H1 (cell line): ENCODE measurements at regions not wholly inside any gene's neighbourhood (a gene's known extent, or its start where the extent isn't known, plus 50 kb on each side); places are given as distances from the start of the nearest gene placed in this dataset.

Experiments used
- CTCF ChIA-PET: fragments of 300-600 bp; sonication (Branson Sonifier 250); formaldehyde crosslinking; loops from one replicate; lab custom pipeline; 2021; ENCODE audit not compliant: partially characterized antibody; lab: Charles Lee
- POLR2A ChIA-PET: fragments of 300-600 bp; sonication (Branson Sonifier 250); formaldehyde crosslinking; loops from one replicate; lab custom pipeline; 2021; ENCODE audit warnings: inconsistent platforms; ENCODE audit not compliant: partially characterized antibody; lab: Charles Lee
- DNase-seq, 2 experiments: peaks; one replicate each; pipeline versions ENCODE4 v3.0.0 to v3.0.0-alpha.2; 2010 to 2022; ENCODE audit warnings: low spot score in 2 of 2, low read depth in 1 of 2, mixed read lengths in 1 of 2
- FAIRE-seq: peaks from 2 replicates; lab custom pipeline; 2011; peaks lifted over from hg19 to GRCh38; lab: Jason Lieb, UNC
- H2AFZ ChIP-seq: 2 replicates; pipeline ENCODE4 v1.8.1; 2012; ENCODE audit warnings: low read length, inconsistent platforms
- H2AK5ac ChIP-seq: 2 replicates; pipeline ENCODE4 v1.6.1; 2013; ENCODE audit warnings: low read depth, low read length
- H2BK120ac ChIP-seq: replicated peaks from 2 replicates; pipeline ENCODE3; 2013; ENCODE audit warnings: low read depth, low read length, inconsistent platforms
- H2BK12ac ChIP-seq: 2 replicates; pipeline ENCODE4 v1.6.1; 2013; ENCODE audit warnings: low read depth, low read length
- H2BK15ac ChIP-seq: 2 replicates; pipeline ENCODE4 v1.6.1; 2013; ENCODE audit warnings: low read length
- H2BK20ac ChIP-seq: 2 replicates; pipeline ENCODE4 v1.6.1; 2013; ENCODE audit warnings: low read length
- H2BK5ac ChIP-seq: 2 replicates; pipeline ENCODE4 v1.6.1; 2013; ENCODE audit warnings: low read depth, low read length
- H3K14ac ChIP-seq: 2 replicates; pipeline ENCODE4 v1.6.1; 2013; ENCODE audit warnings: inconsistent platforms; ENCODE audit not compliant: insufficient read length
- H3K18ac ChIP-seq: 2 replicates; pipeline ENCODE4 v1.6.1; 2013; ENCODE audit warnings: low read length; ENCODE audit errors: extremely low read depth
- H3K23ac ChIP-seq: 2 replicates; pipeline ENCODE4 v1.6.1; 2013; ENCODE audit warnings: inconsistent platforms; ENCODE audit not compliant: insufficient read length
- H3K23me2 ChIP-seq: 2 replicates; pipeline ENCODE4 v1.6.1; 2013; ENCODE audit warnings: low read depth, low read length
- H3K27ac ChIP-seq: 2 replicates; pipeline ENCODE4 v1.6.1; 2011; ENCODE audit warnings: low read depth, low read length, inconsistent platforms
- H3K27me3 ChIP-seq, 4 experiments: replicated peaks in 1 of 4; 1 replicate in 1 of 4; 2 replicates in 3 of 4; pipeline versions ENCODE4 v1.6.1 to v1.8.1; 2011 to 2013; ENCODE audit warnings: low read length in 3 of 4, mild to moderate bottlenecking in 3 of 4, inconsistent platforms in 2 of 4, mixed read lengths in 2 of 4, moderate library complexity in 1 of 4; ENCODE audit not compliant: control insufficient read depth in 3 of 4, insufficient read depth in 3 of 4; ENCODE audit errors: extremely low read depth in 1 of 4
- H3K36me3 ChIP-seq, 4 experiments: 2 replicates each; pipeline versions ENCODE4 v1.6.1 to v1.8.1; 2011 to 2013; ENCODE audit warnings: mild to moderate bottlenecking in 4 of 4, low read length in 3 of 4, moderate library complexity in 2 of 4, control low read depth in 1 of 4, inconsistent platforms in 1 of 4; ENCODE audit not compliant: insufficient read depth in 4 of 4, control insufficient read depth in 2 of 4
- H3K4ac ChIP-seq: replicated peaks from 2 replicates; pipeline ENCODE3; 2013; ENCODE audit warnings: low read length, low read depth, mixed read lengths, inconsistent platforms; ENCODE audit not compliant: insufficient read length
- H3K4me1 ChIP-seq, 4 experiments: replicated peaks in 1 of 4; 1 replicate in 1 of 4; 2 replicates in 3 of 4; pipeline versions ENCODE4 v1.6.1 to v1.8.1; 2011 to 2013; ENCODE audit warnings: low read length in 3 of 4, inconsistent platforms in 2 of 4, mixed read lengths in 1 of 4; ENCODE audit not compliant: insufficient read depth in 4 of 4, control insufficient read depth in 3 of 4
- H3K4me2 ChIP-seq, 2 experiments: 2 replicates each; pipeline versions ENCODE4 v1.6.1 to v1.8.1; 2011 to 2013; ENCODE audit warnings: low read depth in 2 of 2, low read length in 2 of 2, control low read depth in 1 of 2, inconsistent platforms in 1 of 2, mild to moderate bottlenecking in 1 of 2; ENCODE audit not compliant: insufficient read depth in 1 of 2
- H3K4me3 ChIP-seq, 4 experiments: fragments of 200-600, 300-600 bp in 1 of 4; sonication (generic), shearing (Covaris generic), sonication (Bioruptor Twin) in 1 of 4; 2 replicates each; pipeline versions ENCODE4 v1.5.1 to v1.8.1; 2011 to 2016; ENCODE audit warnings: low read length in 4 of 4, low read depth in 3 of 4, control low read depth in 2 of 4, inconsistent platforms in 2 of 4, mild to moderate bottlenecking in 2 of 4, mixed read lengths in 1 of 4, moderate library complexity in 1 of 4; ENCODE audit not compliant: insufficient read depth in 2 of 4; ENCODE audit errors: extremely low read depth in 1 of 4
- H3K56ac ChIP-seq: replicated peaks from 2 replicates; pipeline ENCODE3; 2013; ENCODE audit warnings: low read depth, mild to moderate bottlenecking, mixed read lengths, low read length, inconsistent platforms; ENCODE audit not compliant: insufficient read length
- H3K79me1 ChIP-seq: 2 replicates; pipeline ENCODE4 v1.6.1; 2013; ENCODE audit warnings: low read depth, low read length, control low read depth
- H3K79me2 ChIP-seq, 2 experiments: 2 replicates each; pipeline versions ENCODE4 v1.6.1 to v1.8.1; 2012 to 2013; ENCODE audit warnings: low read length in 2 of 2, mild to moderate bottlenecking in 2 of 2, inconsistent platforms in 1 of 2; ENCODE audit not compliant: insufficient read depth in 2 of 2, control insufficient read depth in 1 of 2
- H3K9ac ChIP-seq, 4 experiments: replicated peaks in 1 of 4; 1 replicate in 1 of 4; 2 replicates in 3 of 4; pipeline versions ENCODE4 v1.6.1 to v1.8.1; 2011 to 2013; ENCODE audit warnings: low read depth in 3 of 4, low read length in 3 of 4, control low read depth in 2 of 4, mild to moderate bottlenecking in 2 of 4, moderate library complexity in 2 of 4, inconsistent platforms in 1 of 4; ENCODE audit errors: extremely low read depth in 1 of 4
- H3K9me3 ChIP-seq, 2 experiments: 2 replicates each; pipeline versions ENCODE4 v1.6.1 to v1.8.1; 2012 to 2013; ENCODE audit warnings: mild to moderate bottlenecking in 2 of 2, moderate library complexity in 2 of 2, control low read depth in 1 of 2, inconsistent platforms in 1 of 2, low read depth in 1 of 2, low read length in 1 of 2, mixed read lengths in 1 of 2; ENCODE audit not compliant: insufficient read depth in 2 of 2
- H4K20me1 ChIP-seq, 2 experiments: replicated peaks in 1 of 2; 2 replicates each; pipeline versions ENCODE3 to v1.8.1; 2011 to 2013; ENCODE audit warnings: inconsistent platforms in 2 of 2, low read length in 2 of 2, mild to moderate bottlenecking in 1 of 2; ENCODE audit not compliant: insufficient read depth in 2 of 2, control insufficient read depth in 1 of 2
- H4K5ac ChIP-seq: 2 replicates; pipeline ENCODE4 v1.6.1; 2013; ENCODE audit warnings: low read length, low read depth, mixed read lengths, inconsistent platforms; ENCODE audit not compliant: insufficient read length
- H4K8ac ChIP-seq: 2 replicates; pipeline ENCODE4 v1.8.0; 2013; ENCODE audit warnings: mild to moderate bottlenecking, moderate library complexity, low read length, inconsistent platforms; ENCODE audit not compliant: insufficient read depth; ENCODE audit errors: extremely low read depth
- H4K91ac ChIP-seq: replicated peaks from 2 replicates; pipeline ENCODE3; 2013; ENCODE audit warnings: low read length, mixed read lengths, inconsistent platforms; ENCODE audit not compliant: insufficient read length
- BACH1 ChIP-seq: IDR thresholded peaks from 2 replicates; pipeline ENCODE4 v1.6.1; 2012; ENCODE audit warnings: low read length, improper control_type of control experiment
- BCL11A ChIP-seq, 2 experiments: IDR thresholded peaks; one replicate each; pipeline ENCODE4 v1.6.1; 2011; ENCODE audit warnings: low read depth in 2 of 2, low read length in 2 of 2, mild to moderate bottlenecking in 2 of 2
- CHD1 ChIP-seq: IDR thresholded peaks from 2 replicates; pipeline ENCODE4 v1.6.1; 2012; ENCODE audit warnings: low read depth, low read length, improper control_type of control experiment
- CHD2 ChIP-seq: IDR thresholded peaks from 2 replicates; pipeline ENCODE4 v1.6.1; 2012; ENCODE audit warnings: low read length, improper control_type of control experiment
- CTBP2 ChIP-seq: IDR thresholded peaks from 2 replicates; pipeline ENCODE4 v1.7.0; 2011; ENCODE audit warnings: borderline replicate concordance, mild to moderate bottlenecking, moderate library complexity, mixed read lengths, low read length; ENCODE audit not compliant: insufficient read depth, insufficient read length
- FOSL1 ChIP-seq: IDR thresholded peaks from 2 replicates; pipeline ENCODE4 v1.6.1; 2011; ENCODE audit warnings: mild to moderate bottlenecking, low read depth, low read length, moderate library complexity; ENCODE audit not compliant: insufficient read depth
- JUND ChIP-seq: IDR thresholded peaks from 2 replicates; pipeline ENCODE4 v1.6.1; 2011; ENCODE audit warnings: mild to moderate bottlenecking, improper control_type of control experiment, low read length
- NANOG ChIP-seq: IDR thresholded peaks from 2 replicates; pipeline ENCODE4 v1.6.1; 2011; ENCODE audit warnings: low read length, low read depth, mild to moderate bottlenecking, inconsistent platforms; ENCODE audit not compliant: insufficient read depth, poor library complexity, severe bottlenecking
- SUZ12 ChIP-seq: fragments of 200-600 bp; sonication (generic); IDR thresholded peaks from 2 replicates; pipeline ENCODE4 v1.6.1; 2012; ENCODE audit warnings: mild to moderate bottlenecking, inconsistent platforms, low read length, moderate library complexity, mixed read lengths
- TAF1 ChIP-seq: IDR thresholded peaks from 2 replicates; pipeline ENCODE4 v1.6.1; 2011; ENCODE audit warnings: mild to moderate bottlenecking, low read depth, low read length
- TCF12 ChIP-seq: IDR thresholded peaks from 2 replicates; pipeline ENCODE4 v1.6.1; 2011; ENCODE audit warnings: low read depth, mild to moderate bottlenecking, low read length
- WGBS, 2 experiments: shearing (Covaris generic) in 1 of 2; methylation state at CpG; one replicate each; pipeline versions ENCODE4 v1.1.6 to v1.1.7; 2013 to 2015; ENCODE audit warnings: low lambda C conversion rate in 2 of 2, mixed read lengths in 2 of 2, inconsistent platforms in 1 of 2, low coverage in 1 of 2, missing lambda C conversion rate in 1 of 2; ENCODE audit not compliant: insufficient replicate concordance in 2 of 2, insufficient coverage in 1 of 2, insufficient read length in 1 of 2; ENCODE audit errors: extremely low coverage in 1 of 2, missing lambda C conversion rate in 1 of 2; 5-methylcytosine and 5-hydroxymethylcytosine counted together
- TF ChIP-seq, protein P1 (sequence below): IDR thresholded peaks from 2 replicates; pipeline ENCODE4 v1.6.1; 2011; ENCODE audit warnings: low read depth, mild to moderate bottlenecking, low read length; ENCODE audit not compliant: insufficient read depth

DNA sequence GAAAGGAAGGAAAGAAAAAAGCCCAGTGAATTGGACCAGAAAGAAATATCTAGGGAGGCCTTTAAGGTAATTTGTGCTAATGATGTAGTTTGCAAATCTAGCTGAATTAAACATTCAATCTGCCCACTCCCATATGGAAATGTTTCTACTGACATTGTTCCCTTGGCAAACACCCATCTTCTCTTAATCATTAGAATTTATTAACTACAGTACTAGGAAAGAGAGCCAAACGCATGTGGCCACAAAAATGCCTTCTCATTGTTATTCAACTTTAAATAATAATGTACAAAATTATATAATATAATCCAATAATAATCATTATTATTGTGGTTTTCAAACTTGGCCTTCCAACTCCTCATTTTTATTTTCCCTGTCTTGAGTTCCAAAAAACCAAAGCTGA lies 234.7 kb downstream of the NHLRC3 start:
- CTCF ChIA-PET, result interaction anchor here (0.6 to 3.6 kb wide), 6 partner anchors 9 to 385 kb away, joined by 3 to 23 read pairs (median 4); no protein-coding TSS in a partner anchor
- no peak overlapping the region for H3K4ac ChIP-seq
- no peak overlapping the region for H3K9ac ChIP-seq
- TF ChIP-seq JUND (no peak), TCF12 (no peak), CTBP2 (no peak), FOSL1 (no peak), SUZ12 (no peak), NANOG (no peak), BACH1 (no peak), BCL11A (IDR thresholded peaks at IDR 0.05; ENCODE audit: low read depth in 2 of 2, low read length in 2 of 2) (no peak), CHD1 (no peak), CHD2 (no peak), TAF1 (no peak)
- TF ChIP-seq, protein P1, sequence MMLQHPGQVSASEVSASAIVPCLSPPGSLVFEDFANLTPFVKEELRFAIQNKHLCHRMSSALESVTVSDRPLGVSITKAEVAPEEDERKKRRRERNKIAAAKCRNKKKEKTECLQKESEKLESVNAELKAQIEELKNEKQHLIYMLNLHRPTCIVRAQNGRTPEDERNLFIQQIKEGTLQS, result no peak
- DNase-seq (no peak), FAIRE-seq (no peak)
- H3K14ac ChIP-seq, result no peak overlapping the region
- H2AFZ ChIP-seq, result no peak overlapping the region
- H4K8ac ChIP-seq, result no peak overlapping the region
- H2BK12ac ChIP-seq, result no peak overlapping the region
- no peaks in the 10 kb centered on the region for H3K4me1 ChIP-seq
- no peaks in the 10 kb centered on the region for H4K20me1 ChIP-seq
- H3K9me3 ChIP-seq, result no peaks in the 10 kb centered on the region
- WGBS, 2 experiments, result 95% methylated on average over 1 of the region's 1 CpG; no CpG with 5 or more reads in 1 of the 2 experiments
- H3K79me1 ChIP-seq, result no peaks in the 10 kb centered on the region
- no peak overlapping the region for H2BK5ac ChIP-seq
- no peak overlapping the region for H3K27ac ChIP-seq
- no peak overlapping the region for H2BK120ac ChIP-seq
- POLR2A ChIA-PET, result no interaction called here
- H2AK5ac ChIP-seq, result no peak overlapping the region
- H3K23ac ChIP-seq, result no peak overlapping the region
- H3K79me2 ChIP-seq, result no peaks in the 10 kb centered on the region
- no peaks in the 10 kb centered on the region for H3K23me2 ChIP-seq
- H3K4me3 ChIP-seq, result no peak overlapping the region
- no peaks in the 10 kb centered on the region for H3K27me3 ChIP-seq
- no peak overlapping the region for H3K4me2 ChIP-seq
- H3K18ac ChIP-seq, result no peak overlapping the region
- no peak overlapping the region for H4K91ac ChIP-seq
- no peaks in the 10 kb centered on the region for H3K36me3 ChIP-seq
- H2BK15ac ChIP-seq, result no peak overlapping the region
- no peak overlapping the region for H4K5ac ChIP-seq
- no peak overlapping the region for H3K56ac ChIP-seq
- H2BK20ac ChIP-seq, result no peak overlapping the region
